Small intestine (tissue), 7 donors: ENCODE measurements at regions not wholly inside any gene's neighbourhood (a gene's known extent, or its start where the extent isn't known, plus 50 kb on each side); places are given as distances from the start of the nearest gene placed in this dataset.

ENCODE experiments used
- DNase-seq, 2 donors: peaks; one replicate each; pipeline versions ENCODE4 v3.0.0 to v3.0.0-alpha.2; 2013
- FAIRE-seq: peaks from 2 replicates; lab custom pipeline; 2012; peaks lifted over from hg19 to GRCh38; lab: Jason Lieb, UNC
- H3K27ac ChIP-seq, 3 donors: one replicate each; pipeline ENCODE4 v1.5.1; 2013; ENCODE audit warnings: low read length in 2 of 3, mild to moderate bottlenecking in 2 of 3, control low read depth in 1 of 3, inconsistent platforms in 1 of 3, low read depth in 1 of 3, moderate library complexity in 1 of 3
- H3K27me3 ChIP-seq, 3 donors: one replicate each; pipeline ENCODE4 v1.6.1; 2013; ENCODE audit warnings: low read length in 3 of 3, inconsistent platforms in 1 of 3; ENCODE audit not compliant: control insufficient read depth in 3 of 3, insufficient read depth in 3 of 3
- H3K36me3 ChIP-seq, 3 donors: one replicate each; pipeline ENCODE4 v1.6.1; 2013; ENCODE audit warnings: low read length in 3 of 3, inconsistent platforms in 1 of 3, low read depth in 1 of 3, mild to moderate bottlenecking in 1 of 3, moderate library complexity in 1 of 3; ENCODE audit not compliant: control insufficient read depth in 3 of 3, insufficient read depth in 2 of 3
- H3K4me1 ChIP-seq, 3 donors: one replicate each; pipeline ENCODE4 v1.6.1; 2013; ENCODE audit warnings: low read length in 2 of 3, inconsistent platforms in 1 of 3, low read depth in 1 of 3, mild to moderate bottlenecking in 1 of 3, moderate library complexity in 1 of 3; ENCODE audit not compliant: control insufficient read depth in 3 of 3, insufficient read depth in 2 of 3
- H3K4me3 ChIP-seq, 3 donors: one replicate each; pipeline ENCODE4 v1.5.1; 2013; ENCODE audit warnings: low read length in 3 of 3, control low read depth in 1 of 3, inconsistent platforms in 1 of 3, low read depth in 1 of 3, mild to moderate bottlenecking in 1 of 3, moderate library complexity in 1 of 3
- H3K9me3 ChIP-seq, 2 donors: one replicate each; pipeline ENCODE4 v1.6.1; 2013; ENCODE audit warnings: low read depth in 1 of 2, low read length in 1 of 2; ENCODE audit not compliant: control insufficient read depth in 2 of 2, insufficient read depth in 1 of 2
- WGBS, 3 donors: extraction: QIAGEN DNeasy Blood & Tissue Kit; methylation state at CpG; one replicate each; pipeline ENCODE4 v1.1.7; 2013; 5-methylcytosine and 5-hydroxymethylcytosine counted together
- donor health status: healthy with polysubstance abuse.
- donor health status: control.
- donor health status: control.
- donor health status: Bipolar disorder and iron deficiency.
- donor health status: healthy.

GRCh38 chr10:129389194-129389593 lies 77.8 kb upstream of the MGMT start:
- H3K27ac ChIP-seq = no peak overlapping the region
- no peaks in the 10 kb centered on the region for H3K36me3 ChIP-seq
- FAIRE-seq = no peak
- WGBS, 3 donors = 52 to 76% (median 59%) methylated on average over 6 of the region's 6 CpGs
- DNase-seq = peak in 1 of 2 donors; percentile 6
- peaks cover 0 to 3% (median 2%) of the 10 kb centered on the region in 3 donors for H3K27me3 ChIP-seq
- H3K4me3 ChIP-seq = no peak overlapping the region
- no peaks in the 10 kb centered on the region for H3K4me1 ChIP-seq
- H3K9me3 ChIP-seq = no peaks in the 10 kb centered on the region

- no peak for DNase-seq
- WGBS, 3 donors = 80 to 82% (median 80%) methylated on average over 1 of the region's 1 CpG
- H3K27ac ChIP-seq = no peak overlapping the region
- H3K9me3 ChIP-seq = no peaks in the 10 kb centered on the region
- H3K27me3 ChIP-seq = peaks cover 2 to 9% (median 4%) of the 10 kb centered on the region in 3 donors
- no peak overlapping the region for H3K4me3 ChIP-seq
- no peaks in the 10 kb centered on the region for H3K4me1 ChIP-seq
- H3K36me3 ChIP-seq = no peaks in the 10 kb centered on the region
- FAIRE-seq = no peak
Observed at GRCh38 chr10:129390147-129390546, 76.9 kb upstream of the MGMT start.

- DNase-seq = no peak
- no peaks in the 10 kb centered on the region for H3K36me3 ChIP-seq
- no peak overlapping the region for H3K27ac ChIP-seq
- no peaks in the 10 kb centered on the region for H3K4me1 ChIP-seq
- no peaks in the 10 kb centered on the region for H3K9me3 ChIP-seq
- no peak for FAIRE-seq
- no peak overlapping the region for H3K4me3 ChIP-seq
- H3K27me3 ChIP-seq = peaks cover 2 to 9% (median 4%) of the 10 kb centered on the region in 3 donors
- WGBS, 3 donors = 85 to 90% (median 86%) methylated on average over 8 of the region's 8 CpGs
Observed at GRCh38 chr10:129390726-129391125, 76.3 kb upstream of the MGMT start.

GRCh38 chr10:129391464-129391863 lies 75.6 kb upstream of the MGMT start:
- Histone ChIP-seq H3K27ac (no peak overlapping the region), H3K4me1 (no peaks in the 10 kb centered on the region), H3K27me3 (peaks cover 2 to 9% (median 4%) of the 10 kb centered on the region in 3 donors), H3K4me3 (no peak overlapping the region), H3K9me3 (no peaks in the 10 kb centered on the region), H3K36me3 (no peaks in the 10 kb centered on the region)
- WGBS, 3 donors = 83 to 89% (median 84%) methylated on average over 8 of the region's 8 CpGs
- no peak for FAIRE-seq
- DNase-seq = no peak

GRCh38 chr10:129392855-129393254 lies 74.2 kb upstream of the MGMT start:
- DNase-seq = no peak
- Histone ChIP-seq H3K9me3 (no peaks in the 10 kb centered on the region), H3K4me1 (no peaks in the 10 kb centered on the region), H3K4me3 (no peak overlapping the region), H3K27ac (no peak overlapping the region), H3K36me3 (no peaks in the 10 kb centered on the region), H3K27me3 (peaks cover 2 to 15% (median 4%) of the 10 kb centered on the region in 3 donors)
- FAIRE-seq = no peak
- 72 to 84% (median 83%) methylated on average over 10 of the region's 10 CpGs for WGBS, 3 donors

GRCh38 chr10:129393812-129394211 lies 73.2 kb upstream of the MGMT start:
- WGBS, 3 donors = 77 to 83% (median 77%) methylated on average over 10 of the region's 10 CpGs
- no peak overlapping the region for H3K4me3 ChIP-seq
- H3K27ac ChIP-seq = no peak overlapping the region
- no peaks in the 10 kb centered on the region for H3K36me3 ChIP-seq
- no peaks in the 10 kb centered on the region for H3K9me3 ChIP-seq
- DNase-seq (no peak), FAIRE-seq (no peak)
- H3K27me3 ChIP-seq = peaks cover 2 to 15% (median 4%) of the 10 kb centered on the region in 3 donors
- no peaks in the 10 kb centered on the region for H3K4me1 ChIP-seq

GRCh38 chr10:129394518-129395328 lies 72.3 kb upstream of the MGMT start:
- 58 to 71% (median 59%) methylated on average over 25 of the region's 25 CpGs for WGBS, 3 donors
- Histone ChIP-seq H3K27ac (no peak overlapping the region), H3K9me3 (no peaks in the 10 kb centered on the region), H3K36me3 (no peaks in the 10 kb centered on the region), H3K27me3 (peaks cover 2 to 15% (median 4%) of the 10 kb centered on the region in 3 donors), H3K4me1 (no peaks in the 10 kb centered on the region), H3K4me3 (no peak overlapping the region)
- no peak for DNase-seq
- FAIRE-seq = no peak

- Histone ChIP-seq H3K27me3 (peaks cover 2 to 15% (median 4%) of the 10 kb centered on the region in 3 donors), H3K4me1 (no peaks in the 10 kb centered on the region), H3K9me3 (no peaks in the 10 kb centered on the region), H3K4me3 (no peak overlapping the region), H3K36me3 (no peaks in the 10 kb centered on the region), H3K27ac (no peak overlapping the region)
- DNase-seq (no peak), FAIRE-seq (no peak)
- WGBS, 3 donors = 55 to 73% (median 67%) methylated on average over 22 of the region's 22 CpGs
Observed at GRCh38 chr10:129396021-129396722, 70.9 kb upstream of the MGMT start.
